ENCODE measurements at regions not wholly inside any gene's neighbourhood (a gene's known extent, or its start where the extent isn't known, plus 50 kb on each side); places are given as distances from the start of the nearest gene placed in this dataset.
"Not testable (repeated sequence)": the region's sequence is repeated elsewhere in the genome, so short reads cannot be mapped to it uniquely, and the experiment has no call there.

DNA sequence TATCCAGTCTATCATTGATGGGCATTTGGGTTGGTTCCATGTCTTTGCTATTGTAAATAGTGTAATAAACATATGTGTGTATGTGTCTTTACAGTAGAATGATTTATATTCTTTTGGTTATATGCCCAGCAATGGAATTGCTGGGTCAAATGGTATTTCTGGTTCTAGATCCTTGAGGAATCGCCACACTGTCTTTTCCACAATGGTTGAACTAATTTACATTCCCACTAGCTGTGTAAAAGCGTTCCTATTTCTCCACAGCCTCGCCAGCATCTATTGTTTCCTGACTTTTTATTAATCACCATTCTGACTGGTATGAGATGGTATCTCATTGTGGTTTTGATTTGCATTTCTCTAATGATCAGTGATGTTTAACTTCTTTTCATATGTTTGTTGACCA is 152.7 kb downstream of the CAPZA3 start:
- TF ChIP-seq, protein P1, sequence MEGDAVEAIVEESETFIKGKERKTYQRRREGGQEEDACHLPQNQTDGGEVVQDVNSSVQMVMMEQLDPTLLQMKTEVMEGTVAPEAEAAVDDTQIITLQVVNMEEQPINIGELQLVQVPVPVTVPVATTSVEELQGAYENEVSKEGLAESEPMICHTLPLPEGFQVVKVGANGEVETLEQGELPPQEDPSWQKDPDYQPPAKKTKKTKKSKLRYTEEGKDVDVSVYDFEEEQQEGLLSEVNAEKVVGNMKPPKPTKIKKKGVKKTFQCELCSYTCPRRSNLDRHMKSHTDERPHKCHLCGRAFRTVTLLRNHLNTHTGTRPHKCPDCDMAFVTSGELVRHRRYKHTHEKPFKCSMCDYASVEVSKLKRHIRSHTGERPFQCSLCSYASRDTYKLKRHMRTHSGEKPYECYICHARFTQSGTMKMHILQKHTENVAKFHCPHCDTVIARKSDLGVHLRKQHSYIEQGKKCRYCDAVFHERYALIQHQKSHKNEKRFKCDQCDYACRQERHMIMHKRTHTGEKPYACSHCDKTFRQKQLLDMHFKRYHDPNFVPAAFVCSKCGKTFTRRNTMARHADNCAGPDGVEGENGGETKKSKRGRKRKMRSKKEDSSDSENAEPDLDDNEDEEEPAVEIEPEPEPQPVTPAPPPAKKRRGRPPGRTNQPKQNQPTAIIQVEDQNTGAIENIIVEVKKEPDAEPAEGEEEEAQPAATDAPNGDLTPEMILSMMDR (IDR thresholded peaks at IDR 0.05; ENCODE audit: insufficient read depth, low read length), result not testable (repeated sequence)
- TF ChIP-seq, protein P2, sequence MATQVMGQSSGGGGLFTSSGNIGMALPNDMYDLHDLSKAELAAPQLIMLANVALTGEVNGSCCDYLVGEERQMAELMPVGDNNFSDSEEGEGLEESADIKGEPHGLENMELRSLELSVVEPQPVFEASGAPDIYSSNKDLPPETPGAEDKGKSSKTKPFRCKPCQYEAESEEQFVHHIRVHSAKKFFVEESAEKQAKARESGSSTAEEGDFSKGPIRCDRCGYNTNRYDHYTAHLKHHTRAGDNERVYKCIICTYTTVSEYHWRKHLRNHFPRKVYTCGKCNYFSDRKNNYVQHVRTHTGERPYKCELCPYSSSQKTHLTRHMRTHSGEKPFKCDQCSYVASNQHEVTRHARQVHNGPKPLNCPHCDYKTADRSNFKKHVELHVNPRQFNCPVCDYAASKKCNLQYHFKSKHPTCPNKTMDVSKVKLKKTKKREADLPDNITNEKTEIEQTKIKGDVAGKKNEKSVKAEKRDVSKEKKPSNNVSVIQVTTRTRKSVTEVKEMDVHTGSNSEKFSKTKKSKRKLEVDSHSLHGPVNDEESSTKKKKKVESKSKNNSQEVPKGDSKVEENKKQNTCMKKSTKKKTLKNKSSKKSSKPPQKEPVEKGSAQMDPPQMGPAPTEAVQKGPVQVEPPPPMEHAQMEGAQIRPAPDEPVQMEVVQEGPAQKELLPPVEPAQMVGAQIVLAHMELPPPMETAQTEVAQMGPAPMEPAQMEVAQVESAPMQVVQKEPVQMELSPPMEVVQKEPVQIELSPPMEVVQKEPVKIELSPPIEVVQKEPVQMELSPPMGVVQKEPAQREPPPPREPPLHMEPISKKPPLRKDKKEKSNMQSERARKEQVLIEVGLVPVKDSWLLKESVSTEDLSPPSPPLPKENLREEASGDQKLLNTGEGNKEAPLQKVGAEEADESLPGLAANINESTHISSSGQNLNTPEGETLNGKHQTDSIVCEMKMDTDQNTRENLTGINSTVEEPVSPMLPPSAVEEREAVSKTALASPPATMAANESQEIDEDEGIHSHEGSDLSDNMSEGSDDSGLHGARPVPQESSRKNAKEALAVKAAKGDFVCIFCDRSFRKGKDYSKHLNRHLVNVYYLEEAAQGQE (IDR thresholded peaks at IDR 0.05; ENCODE audit: insufficient replicate concordance, low read depth), result not testable (repeated sequence)
- not testable (repeated sequence) for TF ChIP-seq GABPA (IDR thresholded peaks at IDR 0.05; ENCODE audit: low read depth); POLR2AphosphoS5 (IDR thresholded peaks at IDR 0.05; ENCODE audit: low read depth); SPI1 (IDR thresholded peaks at IDR 0.05; ENCODE audit: borderline replicate concordance, low read depth)

Data from HL-60 (cell line).